Activated CD8-positive, alpha-beta memory T cell treated with anti-CD3 and anti-CD28 coated beads, Interleukin-2, amount 10 ng/mL, durations not matched to agents 7 days and 5 days (primary cell): ENCODE measurements at regions not wholly inside any gene's neighbourhood (a gene's known extent, or its start where the extent isn't known, plus 50 kb on each side); places are given as distances from the start of the nearest gene placed in this dataset.

Experiments used
- ATAC-seq: fragments of 150-1000 bp; cut with Tn5 transposase; one replicate; pipeline ENCODE4 v1.10.0; 2021; ENCODE audit warnings: moderate library complexity
- CTCF ChIA-PET: fragments of 350-600 bp; sonication (Branson Sonifier 250); formaldehyde crosslinking; loops from one replicate; lab custom pipeline; 2021; ENCODE audit warnings: antibody characterized with exemption; lab: Charles Lee
- DNase-seq: peaks from one replicate; pipeline ENCODE4 v3.0.0-alpha.2; 2020
- H3K27ac Mint-ChIP-seq: one replicate; pipeline ENCODE4 v1.8.0; 2021; ENCODE audit warnings: mild to moderate bottlenecking, mixed read lengths
- H3K27me3 Mint-ChIP-seq: one replicate; pipeline ENCODE4 v1.8.0; 2021; ENCODE audit warnings: mixed read lengths
- H3K36me3 Mint-ChIP-seq: one replicate; pipeline ENCODE4 v1.8.0; 2021; ENCODE audit warnings: mild to moderate bottlenecking, mixed read lengths
- H3K4me1 Mint-ChIP-seq: one replicate; pipeline ENCODE4 v1.8.0; 2021; ENCODE audit warnings: mixed read lengths
- H3K4me3 Mint-ChIP-seq: one replicate; pipeline ENCODE4 v1.8.0; 2021; ENCODE audit warnings: mild to moderate bottlenecking, moderate library complexity, mixed read lengths
- H3K9me3 Mint-ChIP-seq: one replicate; pipeline ENCODE4 v1.8.0; 2022; ENCODE audit warnings: low read depth, mixed read lengths

DNA sequence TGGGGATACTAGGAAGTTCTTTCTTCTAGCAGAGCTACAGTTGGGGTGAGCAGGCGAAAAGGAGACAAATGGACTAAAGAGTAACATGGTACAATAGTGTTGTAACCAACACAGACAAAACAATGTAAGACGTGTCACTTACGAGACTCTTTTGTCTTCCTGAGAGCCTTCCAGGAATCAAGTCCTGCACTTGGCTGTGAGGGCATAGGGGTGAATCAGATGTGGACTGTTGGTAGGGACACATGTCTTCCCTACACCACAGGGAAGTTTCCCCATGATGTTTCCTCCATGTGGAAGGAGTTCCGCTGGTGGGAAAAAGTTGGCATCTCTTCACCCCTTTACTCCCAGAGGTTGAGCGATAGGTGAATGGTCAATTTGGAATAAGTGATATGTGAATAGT is 364.7 kb downstream of the NUAK1 start:
- H3K27me3 Mint-ChIP-seq: no peaks in the 10 kb centered on the region
- H3K4me1 Mint-ChIP-seq: no peaks in the 10 kb centered on the region
- H3K36me3 Mint-ChIP-seq: no peaks in the 10 kb centered on the region
- H3K9me3 Mint-ChIP-seq: no peaks in the 10 kb centered on the region
- no peak overlapping the region for H3K27ac Mint-ChIP-seq
- no peak for DNase-seq
- ATAC-seq: no peak
- CTCF ChIA-PET: no interaction called here
- no peak overlapping the region for H3K4me3 Mint-ChIP-seq

GRCh38 chr12:105775343-105775742 is 363.4 kb downstream of the NUAK1 start:
- ATAC-seq (no peak), DNase-seq (no peak)
- Mint-ChIP-seq H3K4me1 (no peaks in the 10 kb centered on the region), H3K27me3 (no peaks in the 10 kb centered on the region), H3K36me3 (no peaks in the 10 kb centered on the region), H3K27ac (no peak overlapping the region), H3K4me3 (no peak overlapping the region), H3K9me3 (no peaks in the 10 kb centered on the region)
- CTCF ChIA-PET: no interaction called here

- CTCF ChIA-PET: no interaction called here
Observed at GRCh38 chr12:105783983-105784947, 354.5 kb downstream of the NUAK1 start.

GRCh38 chr12:105793421-105793820 is 345.3 kb downstream of the NUAK1 start:
- Mint-ChIP-seq H3K27me3 (peaks cover 2% of the 10 kb centered on the region), H3K36me3 (no peaks in the 10 kb centered on the region), H3K4me3 (no peak overlapping the region), H3K9me3 (no peaks in the 10 kb centered on the region), H3K4me1 (no peaks in the 10 kb centered on the region), H3K27ac (no peak overlapping the region)
- CTCF ChIA-PET: no interaction called here
- ATAC-seq: no peak
- no peak for DNase-seq

More at GRCh38 chr12:105783983-105784947, 354.5 kb downstream of the NUAK1 start:
- H3K27me3 Mint-ChIP-seq: no peaks in the 10 kb centered on the region
- no peak for DNase-seq
- H3K4me1 Mint-ChIP-seq: peaks cover 7% of the 10 kb centered on the region
- H3K27ac Mint-ChIP-seq: no peak overlapping the region
- ATAC-seq: no peak
- no peaks in the 10 kb centered on the region for H3K36me3 Mint-ChIP-seq
- no peaks in the 10 kb centered on the region for H3K9me3 Mint-ChIP-seq
- no peak overlapping the region for H3K4me3 Mint-ChIP-seq

- H3K36me3 Mint-ChIP-seq: no peaks in the 10 kb centered on the region
- H3K4me3 Mint-ChIP-seq: no peak overlapping the region
- CTCF ChIA-PET: no interaction called here
- no peak overlapping the region for H3K27ac Mint-ChIP-seq
- DNase-seq (no peak), ATAC-seq (no peak)
- no peaks in the 10 kb centered on the region for H3K27me3 Mint-ChIP-seq
- no peaks in the 10 kb centered on the region for H3K9me3 Mint-ChIP-seq
- no peaks in the 10 kb centered on the region for H3K4me1 Mint-ChIP-seq
Observed at GRCh38 chr12:105798256-105798845, 340.4 kb downstream of the NUAK1 start.

DNA sequence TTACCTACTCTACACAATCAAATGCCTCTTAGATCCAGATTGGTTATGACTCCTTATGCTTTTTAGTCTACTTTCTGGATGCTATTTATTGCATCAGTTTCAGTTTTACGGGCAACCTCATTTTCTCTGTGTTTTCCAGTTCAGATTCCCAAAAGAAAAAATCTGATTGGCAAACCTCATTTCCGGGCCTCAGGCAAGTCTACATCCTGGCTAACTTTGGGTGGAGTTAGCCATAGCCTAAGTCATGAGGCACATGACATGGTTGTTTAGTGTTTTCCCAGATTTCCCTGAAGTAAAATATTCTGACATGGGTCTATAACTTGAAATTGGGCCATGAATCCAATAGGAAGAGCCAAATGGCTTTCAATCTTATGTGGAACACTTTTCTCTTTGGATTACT is 339.7 kb downstream of the NUAK1 start:
- no peak overlapping the region for H3K27ac Mint-ChIP-seq
- H3K36me3 Mint-ChIP-seq: no peaks in the 10 kb centered on the region
- H3K4me1 Mint-ChIP-seq: no peaks in the 10 kb centered on the region
- CTCF ChIA-PET: no interaction called here
- H3K9me3 Mint-ChIP-seq: no peaks in the 10 kb centered on the region
- no peak overlapping the region for H3K4me3 Mint-ChIP-seq
- DNase-seq (no peak), ATAC-seq (no peak)
- H3K27me3 Mint-ChIP-seq: no peaks in the 10 kb centered on the region

GRCh38 chr12:105801351-105801750 is 337.4 kb downstream of the NUAK1 start:
- no peak for ATAC-seq
- H3K36me3 Mint-ChIP-seq: no peaks in the 10 kb centered on the region
- DNase-seq: no peak
- no peaks in the 10 kb centered on the region for H3K4me1 Mint-ChIP-seq
- H3K27ac Mint-ChIP-seq: no peak overlapping the region
- H3K9me3 Mint-ChIP-seq: no peaks in the 10 kb centered on the region
- H3K4me3 Mint-ChIP-seq: no peak overlapping the region
- CTCF ChIA-PET: no interaction called here
- no peaks in the 10 kb centered on the region for H3K27me3 Mint-ChIP-seq

DNA sequence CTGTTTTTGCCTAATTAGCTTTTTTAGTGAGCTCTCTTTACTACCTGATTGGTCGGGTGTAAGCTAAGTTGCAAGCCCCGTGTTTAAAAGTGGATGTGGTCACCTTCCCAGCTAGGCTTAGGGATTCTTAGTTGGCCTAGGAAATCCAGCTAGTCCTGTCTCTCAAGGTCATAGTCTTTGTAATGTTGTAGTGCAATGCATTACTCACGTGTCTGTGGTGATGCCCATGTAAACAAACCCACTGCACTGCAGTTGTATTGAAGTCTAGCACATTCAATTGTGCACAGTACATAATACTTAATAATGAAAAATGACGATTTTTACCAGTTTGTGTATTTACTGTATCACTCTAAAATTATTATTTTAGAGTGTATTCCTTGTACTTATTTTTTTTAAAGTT is 335.5 kb downstream of the NUAK1 start:
- Mint-ChIP-seq H3K9me3 (no peaks in the 10 kb centered on the region), H3K4me3 (no peak overlapping the region), H3K27me3 (no peaks in the 10 kb centered on the region), H3K36me3 (no peaks in the 10 kb centered on the region), H3K4me1 (no peaks in the 10 kb centered on the region), H3K27ac (no peak overlapping the region)
- DNase-seq (no peak), ATAC-seq (no peak)
- CTCF ChIA-PET: no interaction called here

DNA sequence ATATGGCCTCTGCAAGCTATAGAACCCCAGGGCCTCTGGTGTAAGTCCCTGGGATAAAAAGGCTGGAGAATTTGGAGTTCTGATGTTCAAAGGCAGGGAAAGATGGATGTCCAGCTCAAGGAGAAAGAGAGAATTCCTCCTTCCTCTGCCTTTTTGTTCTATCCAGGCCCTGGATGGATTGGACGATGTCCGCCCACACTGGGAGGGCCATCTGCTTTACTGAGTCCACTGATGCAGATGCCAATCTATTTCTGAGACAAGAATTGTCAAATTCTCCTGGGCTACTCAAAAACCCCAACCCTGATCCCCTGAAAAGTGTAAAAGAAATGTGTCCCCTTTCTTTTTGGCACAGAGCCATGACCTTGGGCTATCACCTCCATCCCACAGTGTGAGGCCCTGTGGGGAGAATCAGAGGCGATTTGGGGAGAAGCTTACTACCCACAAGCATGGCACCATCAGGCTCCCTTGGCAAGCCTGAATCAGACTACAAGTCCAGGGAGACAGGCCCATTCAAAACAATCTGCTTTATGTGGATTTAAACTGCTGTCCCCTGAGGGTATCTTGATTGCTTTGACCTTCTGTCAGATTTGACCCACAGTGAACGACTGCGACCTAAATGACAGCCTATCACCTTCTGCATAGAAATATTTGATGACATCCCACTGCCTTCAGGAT is 334.0 kb downstream of the NUAK1 start:
- Mint-ChIP-seq H3K9me3 (no peaks in the 10 kb centered on the region), H3K4me3 (no peak overlapping the region), H3K27ac (no peak overlapping the region), H3K27me3 (no peaks in the 10 kb centered on the region), H3K4me1 (no peaks in the 10 kb centered on the region), H3K36me3 (no peaks in the 10 kb centered on the region)
- ATAC-seq (no peak), DNase-seq (no peak)
- CTCF ChIA-PET: no interaction called here

GRCh38 chr12:105805730-105806399 is 332.9 kb downstream of the NUAK1 start:
- no peak for ATAC-seq
- no peaks in the 10 kb centered on the region for H3K9me3 Mint-ChIP-seq
- no peaks in the 10 kb centered on the region for H3K36me3 Mint-ChIP-seq
- no peaks in the 10 kb centered on the region for H3K27me3 Mint-ChIP-seq
- H3K4me3 Mint-ChIP-seq: no peak overlapping the region
- no peak for DNase-seq
- no peaks in the 10 kb centered on the region for H3K4me1 Mint-ChIP-seq
- no peak overlapping the region for H3K27ac Mint-ChIP-seq
- CTCF ChIA-PET: no interaction called here

GRCh38 chr12:105806400-105806770 is 332.4 kb downstream of the NUAK1 start:
- Mint-ChIP-seq H3K27me3 (no peaks in the 10 kb centered on the region), H3K9me3 (no peaks in the 10 kb centered on the region), H3K4me3 (no peak overlapping the region), H3K4me1 (no peaks in the 10 kb centered on the region), H3K27ac (no peak overlapping the region), H3K36me3 (no peaks in the 10 kb centered on the region)
- ATAC-seq (no peak), DNase-seq (no peak)
- CTCF ChIA-PET: no interaction called here

DNA sequence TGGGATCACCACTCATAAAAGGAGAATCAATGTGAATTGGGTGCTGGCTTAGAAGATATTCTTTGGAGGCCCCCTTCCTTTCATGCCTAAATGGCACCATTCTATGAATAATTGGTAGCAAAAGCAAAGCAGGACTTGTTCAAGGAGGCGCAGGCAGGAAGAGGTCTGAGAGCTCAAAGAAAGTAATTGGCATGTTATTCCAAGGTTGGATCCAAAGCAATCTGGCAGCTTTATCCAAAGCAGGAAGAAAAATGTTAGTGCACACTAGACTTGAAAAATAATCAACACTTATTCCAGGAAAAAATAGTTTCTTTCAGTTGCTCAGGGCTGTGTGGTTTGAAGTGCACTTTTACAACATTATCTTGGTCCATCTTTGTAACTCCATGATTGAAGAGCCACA is 326.4 kb downstream of the NUAK1 start:
- DNase-seq: no peak
- no peak for ATAC-seq
- H3K4me1 Mint-ChIP-seq: no peaks in the 10 kb centered on the region
- no peak overlapping the region for H3K4me3 Mint-ChIP-seq
- CTCF ChIA-PET: no interaction called here
- no peaks in the 10 kb centered on the region for H3K27me3 Mint-ChIP-seq
- H3K36me3 Mint-ChIP-seq: no peaks in the 10 kb centered on the region
- no peaks in the 10 kb centered on the region for H3K9me3 Mint-ChIP-seq
- no peak overlapping the region for H3K27ac Mint-ChIP-seq

DNA sequence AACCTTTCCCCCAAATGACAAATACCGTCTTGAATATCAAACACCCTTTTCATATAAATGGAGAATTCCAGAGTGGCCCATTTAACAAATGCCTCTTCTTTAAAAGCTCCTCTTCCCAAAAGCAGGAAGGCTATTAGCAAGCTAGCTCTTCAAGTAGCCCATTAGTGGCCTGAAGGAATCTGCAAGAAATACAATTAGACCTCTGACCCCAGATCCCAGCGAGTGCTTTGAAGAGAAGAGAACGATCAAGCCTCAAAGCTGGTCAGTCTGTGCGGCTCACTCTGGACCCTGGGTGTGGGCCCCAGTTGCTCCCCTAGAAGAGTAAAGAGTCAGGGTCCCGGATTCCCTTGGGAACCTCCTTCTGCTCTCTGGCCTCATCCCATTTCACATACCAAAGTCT is 325.6 kb downstream of the NUAK1 start:
- Mint-ChIP-seq H3K36me3 (no peaks in the 10 kb centered on the region), H3K9me3 (no peaks in the 10 kb centered on the region), H3K27ac (no peak overlapping the region), H3K4me1 (no peaks in the 10 kb centered on the region), H3K27me3 (no peaks in the 10 kb centered on the region), H3K4me3 (no peak overlapping the region)
- CTCF ChIA-PET: no interaction called here
- no peak for ATAC-seq
- DNase-seq: no peak
